B cell (primary cell): ENCODE measurements at regions not wholly inside any gene's neighbourhood (a gene's known extent, or its start where the extent isn't known, plus 50 kb on each side); places are given as distances from the start of the nearest gene placed in this dataset.

Experiments used
- ATAC-seq: fragments of 200-7000 bp; cut with Tn5 transposase; one replicate; pipeline ENCODE4 v1.10.0; 2021; ENCODE audit warnings: low read depth, mild to moderate bottlenecking, moderate number of reproducible peaks, moderate library complexity
- CTCF ChIA-PET: fragments of 350-600 bp; sonication (Branson Sonifier 250); formaldehyde crosslinking; loops from one replicate; lab custom pipeline; 2021; ENCODE audit warnings: antibody characterized with exemption, inconsistent platforms; lab: Charles Lee
- POLR2A ChIA-PET: fragments of 350-600 bp; sonication (Branson Sonifier 250); formaldehyde crosslinking; loops from one replicate; lab custom pipeline; 2021; ENCODE audit warnings: antibody characterized with exemption; lab: Charles Lee
- DNase-seq: peaks from one replicate; pipeline ENCODE4 v3.0.0; 2013
- H2AFZ ChIP-seq: 2 replicates; pipeline ENCODE4 v1.6.1; 2012; ENCODE audit warnings: mild to moderate bottlenecking, low read depth, low read length; ENCODE audit not compliant: insufficient read depth, poor library complexity, severe bottlenecking
- H3K27ac ChIP-seq, 2 donors: 1 replicate in 1 of 2; 2 replicates in 1 of 2; pipeline ENCODE4 v1.5.1; 2012 to 2013; ENCODE audit warnings: low read length in 2 of 2, mild to moderate bottlenecking in 2 of 2, moderate library complexity in 1 of 2
- H3K27me3 ChIP-seq, 4 experiments: fragments of 200-600 bp in 1 of 4; sonication (generic) in 1 of 4; replicated peaks in 1 of 4; 1 replicate in 2 of 4; 2 replicates in 2 of 4; pipeline versions ENCODE4 v1.6.1 to v1.7.0; 2013 to 2016; ENCODE audit warnings: low read length in 3 of 4, mild to moderate bottlenecking in 2 of 4, mixed read lengths in 1 of 4, moderate library complexity in 1 of 4; ENCODE audit not compliant: insufficient read depth in 4 of 4, control insufficient read depth in 3 of 4; ENCODE audit errors: control extremely low read depth in 1 of 4
- H3K36me3 ChIP-seq, 2 experiments: replicated peaks in 1 of 2; 1 replicate in 1 of 2; 2 replicates in 1 of 2; pipeline versions ENCODE4 v1.6.1 to v1.7.1; 2013; ENCODE audit warnings: low read length in 1 of 2; ENCODE audit not compliant: insufficient read depth in 2 of 2, control insufficient read depth in 1 of 2; ENCODE audit errors: control extremely low read depth in 1 of 2, extremely low read depth in 1 of 2
- H3K4me1 ChIP-seq, 2 donors: fragments of 200-600 bp in 1 of 2; sonication (generic) in 1 of 2; 1 replicate in 1 of 2; 2 replicates in 1 of 2; pipeline versions ENCODE4 v1.5.1 to v1.6.1; 2013 to 2017; ENCODE audit warnings: low read length in 2 of 2; ENCODE audit not compliant: control insufficient read depth in 2 of 2, insufficient read depth in 2 of 2
- H3K4me2 ChIP-seq: replicated peaks from 2 replicates; pipeline ENCODE3; 2012; ENCODE audit warnings: mild to moderate bottlenecking, low read depth, low read length; ENCODE audit not compliant: poor library complexity, severe bottlenecking
- H3K4me3 ChIP-seq, 5 experiments: fragments of 200-600 bp in 1 of 5; sonication (generic) in 1 of 5; 1 replicate in 3 of 5; 2 replicates in 2 of 5; pipeline versions ENCODE4 v1.5.1 to v1.7.0; 2011 to 2016; ENCODE audit warnings: low read length in 4 of 5, mild to moderate bottlenecking in 4 of 5, low read depth in 2 of 5, control low read depth in 1 of 5, moderate library complexity in 1 of 5; ENCODE audit not compliant: insufficient read depth in 1 of 5; ENCODE audit errors: control extremely low read depth in 1 of 5, extremely low read depth in 1 of 5
- H3K79me2 ChIP-seq: fragments of 200-600 bp; sonication (generic); one replicate; pipeline ENCODE4 v1.6.0; 2016; ENCODE audit warnings: low read length; ENCODE audit not compliant: control insufficient read depth, insufficient read depth
- H3K9ac ChIP-seq: fragments of 200-600 bp; sonication (generic); 2 replicates; pipeline ENCODE4 v1.6.1; 2017; ENCODE audit warnings: mild to moderate bottlenecking, low read length, moderate library complexity
- H3K9me3 ChIP-seq, 3 donors: one replicate each; pipeline versions ENCODE4 v1.6.1 to v1.7.1; 2013; ENCODE audit warnings: low read length in 2 of 3; ENCODE audit not compliant: control insufficient read depth in 2 of 3, insufficient read depth in 1 of 3; ENCODE audit errors: control extremely low read depth in 1 of 3
- H4K20me1 ChIP-seq: 2 replicates; pipeline ENCODE4 v1.6.0; 2012; ENCODE audit warnings: mild to moderate bottlenecking, low read length; ENCODE audit not compliant: insufficient read depth, control insufficient read depth, poor library complexity, severe bottlenecking
- H3K27ac Mint-ChIP-seq: one replicate; pipeline ENCODE4 v1.8.0; 2021; ENCODE audit warnings: mixed read lengths
- H3K27me3 Mint-ChIP-seq: one replicate; pipeline ENCODE4 v1.8.0; 2021; ENCODE audit warnings: mixed read lengths
- H3K4me1 Mint-ChIP-seq: one replicate; pipeline ENCODE4 v1.8.0; 2021; ENCODE audit warnings: mixed read lengths
- H3K4me3 Mint-ChIP-seq: one replicate; pipeline ENCODE4 v1.8.0; 2021; ENCODE audit warnings: mixed read lengths
- H3K9me3 Mint-ChIP-seq: one replicate; pipeline ENCODE4 v1.8.0; 2022; ENCODE audit warnings: mixed read lengths; ENCODE audit not compliant: insufficient read depth
- EZH2 ChIP-seq: IDR thresholded peaks from 2 replicates; pipeline ENCODE4 v1.6.1; 2012; ENCODE audit warnings: borderline replicate concordance, low read depth, mild to moderate bottlenecking, moderate library complexity, low read length; ENCODE audit not compliant: insufficient read depth, poor library complexity, severe bottlenecking
- WGBS: methylation state at CpG from one replicate; pipeline ENCODE4 v1.1.5; 2013; ENCODE audit warnings: missing lambda C conversion rate; ENCODE audit not compliant: insufficient coverage; 5-methylcytosine and 5-hydroxymethylcytosine counted together
- intact Hi-C: fragments of 100-400 bp; cut with micrococcal nuclease; formaldehyde crosslinking; loops from one replicate; pipeline ENCODE4 v1.10.0; 2022
- TF ChIP-seq, protein P1 (sequence below): fragments of 200-600 bp; IDR thresholded peaks from one replicate; pipeline ENCODE4 v1.8.0; 2022; ENCODE audit warnings: antibody characterized with exemption, mild to moderate bottlenecking

GRCh38 chr16:86241681-86242080, 268.6 kb upstream of the FOXF1 start:
- Histone ChIP-seq H3K36me3 (no peaks in the 10 kb centered on the region), H3K9me3 (peaks cover 0 to 16% (median 0%) of the 10 kb centered on the region in 3 donors), H3K4me1 (no peaks in the 10 kb centered on the region), H3K4me3 (no peak overlapping the region), H2AFZ (no peak overlapping the region), H4K20me1 (no peaks in the 10 kb centered on the region), H3K9ac (no peak overlapping the region), H3K4me2 (no peak overlapping the region), H3K79me2 (no peaks in the 10 kb centered on the region), H3K27me3 (peaks cover 0 to 20% (median 4%) of the 10 kb centered on the region in 4 experiments), H3K27ac (no peak overlapping the region)
- WGBS = 41% methylated on average over 7 of the region's 7 CpGs
- Mint-ChIP-seq H3K4me3 (no peak overlapping the region), H3K9me3 (no peaks in the 10 kb centered on the region), H3K4me1 (no peaks in the 10 kb centered on the region), H3K27ac (no peak overlapping the region), H3K27me3 (peaks cover 34% of the 10 kb centered on the region)
- no peak for DNase-seq
- CTCF ChIA-PET = no interaction called here
- intact Hi-C loops = no loop called here
- no peak for ATAC-seq
- no peak for TF ChIP-seq EZH2
- TF ChIP-seq, protein P1, sequence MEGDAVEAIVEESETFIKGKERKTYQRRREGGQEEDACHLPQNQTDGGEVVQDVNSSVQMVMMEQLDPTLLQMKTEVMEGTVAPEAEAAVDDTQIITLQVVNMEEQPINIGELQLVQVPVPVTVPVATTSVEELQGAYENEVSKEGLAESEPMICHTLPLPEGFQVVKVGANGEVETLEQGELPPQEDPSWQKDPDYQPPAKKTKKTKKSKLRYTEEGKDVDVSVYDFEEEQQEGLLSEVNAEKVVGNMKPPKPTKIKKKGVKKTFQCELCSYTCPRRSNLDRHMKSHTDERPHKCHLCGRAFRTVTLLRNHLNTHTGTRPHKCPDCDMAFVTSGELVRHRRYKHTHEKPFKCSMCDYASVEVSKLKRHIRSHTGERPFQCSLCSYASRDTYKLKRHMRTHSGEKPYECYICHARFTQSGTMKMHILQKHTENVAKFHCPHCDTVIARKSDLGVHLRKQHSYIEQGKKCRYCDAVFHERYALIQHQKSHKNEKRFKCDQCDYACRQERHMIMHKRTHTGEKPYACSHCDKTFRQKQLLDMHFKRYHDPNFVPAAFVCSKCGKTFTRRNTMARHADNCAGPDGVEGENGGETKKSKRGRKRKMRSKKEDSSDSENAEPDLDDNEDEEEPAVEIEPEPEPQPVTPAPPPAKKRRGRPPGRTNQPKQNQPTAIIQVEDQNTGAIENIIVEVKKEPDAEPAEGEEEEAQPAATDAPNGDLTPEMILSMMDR = no peak
- POLR2A ChIA-PET = no interaction called here

- H3K4me2 ChIP-seq = no peak overlapping the region
- ChIA-PET CTCF (no interaction called here), POLR2A (no interaction called here)
- H3K4me1 ChIP-seq = no peaks in the 10 kb centered on the region
- TF ChIP-seq, protein P1 = no peak
- TF ChIP-seq EZH2 = no peak
- peaks cover 34% of the 10 kb centered on the region for H3K27me3 Mint-ChIP-seq
- ATAC-seq (no peak), DNase-seq (no peak)
- H3K27ac Mint-ChIP-seq = no peak overlapping the region
- intact Hi-C loops = no loop called here
- no peak overlapping the region for H3K4me3 ChIP-seq
- H4K20me1 ChIP-seq = no peaks in the 10 kb centered on the region
- H3K4me1 Mint-ChIP-seq = no peaks in the 10 kb centered on the region
- H3K36me3 ChIP-seq = no peaks in the 10 kb centered on the region
- peaks cover 0 to 20% (median 4%) of the 10 kb centered on the region in 4 experiments for H3K27me3 ChIP-seq
- no peak overlapping the region for H3K27ac ChIP-seq
- H3K9me3 Mint-ChIP-seq = no peaks in the 10 kb centered on the region
- H3K9ac ChIP-seq = no peak overlapping the region
- no peaks in the 10 kb centered on the region for H3K79me2 ChIP-seq
- H2AFZ ChIP-seq = no peak overlapping the region
- H3K4me3 Mint-ChIP-seq = no peak overlapping the region
- whole genome bisulfite sequencing = 76% methylated on average over 14 of the region's 16 CpGs
- H3K9me3 ChIP-seq = peaks cover 0 to 16% (median 0%) of the 10 kb centered on the region in 3 donors
These were observed 267.8 kb upstream of the FOXF1 start for GRCh38 chr16:86242244-86243122.
